ENCODE measurements at regions not wholly inside any gene's neighbourhood (a gene's known extent, or its start where the extent isn't known, plus 50 kb on each side); places are given as distances from the start of the nearest gene placed in this dataset.

DNA sequence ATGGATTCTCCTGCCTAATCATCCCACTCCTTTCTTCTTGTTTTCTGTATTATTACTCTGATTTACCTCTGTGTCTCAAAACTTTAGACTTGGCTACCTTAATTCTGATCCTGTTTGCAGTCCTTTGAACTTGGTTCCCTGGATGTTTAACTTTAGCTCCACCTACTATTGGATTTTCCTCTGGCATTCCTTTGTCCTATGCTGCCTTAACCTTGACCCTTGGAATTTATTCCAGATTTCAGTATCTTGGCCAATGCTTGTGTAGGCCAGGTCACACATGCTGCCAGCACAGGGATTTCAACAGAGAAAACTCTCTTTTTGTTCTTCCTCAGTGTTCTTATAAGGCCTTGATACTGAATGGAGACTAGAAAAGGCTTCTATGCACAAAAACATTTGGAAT, 65.0 kb upstream of the DNAJC19 start:
- TF ChIP-seq YY1 (IDR thresholded peaks at IDR 0.05; ENCODE audit: insufficient read depth, insufficient read length): no peak
- TF ChIP-seq ZNF274 (IDR thresholded peaks at IDR 0.05; ENCODE audit: low read depth, low read length): no peak

Data from NT2/D1 (cell line).